ENCODE measurements at regions not wholly inside any gene's neighbourhood (a gene's known extent, or its start where the extent isn't known, plus 50 kb on each side); places are given as distances from the start of the nearest gene placed in this dataset.
A peak's percentile ranks its signal among the peaks of the same experiment; 100 is the strongest.

GRCh38 chr2:60634438-60634837, 81.0 kb upstream of the BCL11A start (continued):
- no peak for TF ChIP-seq ZSCAN18 (tag by site-specific recombination; IDR thresholded peaks at IDR 0.05)
- no peak for TF ChIP-seq KLF1 (tag by site-specific recombination; IDR thresholded peaks at IDR 0.05)
- TF ChIP-seq EGR2 (tag by site-specific recombination; IDR thresholded peaks at IDR 0.05; ENCODE audit: low read depth) = peak; percentile 57
- TF ChIP-seq ZNF514 (tag by site-specific recombination; IDR thresholded peaks at IDR 0.05) = no peak
- TF ChIP-seq ZFP41 (tag by site-specific recombination; IDR thresholded peaks at IDR 0.05; ENCODE audit: borderline replicate concordance) = no peak
- no peak for TF ChIP-seq ZBTB6 (tag by site-specific recombination; IDR thresholded peaks at IDR 0.05)
- TF ChIP-seq ZNF785 (tag by site-specific recombination; IDR thresholded peaks at IDR 0.05) = no peak
- no peak for TF ChIP-seq SCRT2 (tag by site-specific recombination; IDR thresholded peaks at IDR 0.05)
- TF ChIP-seq ZNF837 (tag by site-specific recombination; IDR thresholded peaks at IDR 0.05) = no peak
- no peak for TF ChIP-seq ZNF280C (tag by site-specific recombination; IDR thresholded peaks at IDR 0.05)
- TF ChIP-seq ZNF292 (tag by site-specific recombination; IDR thresholded peaks at IDR 0.05; ENCODE audit: borderline replicate concordance, low read depth) = no peak
- no peak for TF ChIP-seq ZNF549 (tag by site-specific recombination; IDR thresholded peaks at IDR 0.05)
- TF ChIP-seq ZNF18 (tag by site-specific recombination; IDR thresholded peaks at IDR 0.05) = no peak
- peak; percentile 80 for TF ChIP-seq WT1 (tag by site-specific recombination; IDR thresholded peaks at IDR 0.05)
- peak; percentile 72 for TF ChIP-seq SP7 (tag by site-specific recombination; IDR thresholded peaks at IDR 0.05)
- TF ChIP-seq ZNF416 (tag by site-specific recombination; IDR thresholded peaks at IDR 0.05) = no peak
- no peak for TF ChIP-seq ZNF214 (tag by site-specific recombination; IDR thresholded peaks at IDR 0.05; ENCODE audit: borderline replicate concordance)
- peak; percentile 44 for TF ChIP-seq ZBTB17 (tag by site-specific recombination; IDR thresholded peaks at IDR 0.05)
- no peak for TF ChIP-seq ZNF843 (tag by site-specific recombination; IDR thresholded peaks at IDR 0.05)
- peak; percentile 61; the same call in 1 of the 2 replicates for TF ChIP-seq ZNF660 (tag by site-specific recombination; IDR thresholded peaks at IDR 0.05)
- peak; percentile 74 for TF ChIP-seq ZFHX2 (tag by site-specific recombination; conservative IDR thresholded peaks at IDR 0.05)
- TF ChIP-seq ZNF16 (tag by site-specific recombination; IDR thresholded peaks at IDR 0.05; ENCODE audit: low read depth) = no peak
- TF ChIP-seq ZNF580 (tag by site-specific recombination; IDR thresholded peaks at IDR 0.05) = no peak
- TF ChIP-seq ZBTB11 (tag by site-specific recombination; conservative IDR thresholded peaks at IDR 0.05; ENCODE audit: low read depth) = no peak
- TF ChIP-seq ZBTB49 (tag by site-specific recombination; IDR thresholded peaks at IDR 0.05; ENCODE audit: low read depth) = no peak
- no peak for TF ChIP-seq ZNF645 (tag by site-specific recombination; IDR thresholded peaks at IDR 0.05)
- TF ChIP-seq ZNF521 (tag by site-specific recombination; IDR thresholded peaks at IDR 0.05) = no peak

All from HEK293 (cell line).